Gastroesophageal sphincter (tissue), 4 donors: ENCODE measurements at regions not wholly inside any gene's neighbourhood (a gene's known extent, or its start where the extent isn't known, plus 50 kb on each side); places are given as distances from the start of the nearest gene placed in this dataset.
A peak's percentile ranks its signal among the peaks of the same experiment; 100 is the strongest.

Source experiments
- ATAC-seq: fragments of 150-250 bp; one replicate; pipeline ENCODE4 v1.9.1; 2016; ENCODE audit warnings: mild to moderate bottlenecking, moderate library complexity
- H3K27ac ChIP-seq, 4 donors: fragments of 200-600 bp; sonication (generic) in 3 of 4; 1 replicate in 3 of 4; 2 replicates in 1 of 4; pipeline ENCODE4 v1.5.1; 2016 to 2019
- H3K27me3 ChIP-seq: fragments of 200-600 bp; sonication (generic); one replicate; pipeline ENCODE4 v1.5.1; 2019
- H3K36me3 ChIP-seq, 2 donors: fragments of 200-600 bp; sonication (generic); one replicate each; pipeline ENCODE4 v1.5.1; 2019; ENCODE audit warnings: control low read depth in 1 of 2
- H3K4me1 ChIP-seq, 3 donors: fragments of 200-600 bp; sonication (generic); 1 replicate in 2 of 3; 2 replicates in 1 of 3; pipeline ENCODE4 v1.5.1; 2016 to 2019; ENCODE audit warnings: control low read depth in 2 of 3
- H3K4me3 ChIP-seq, 2 donors: fragments of 200-600 bp; sonication (generic); one replicate each; pipeline ENCODE4 v1.5.1; 2019; ENCODE audit warnings: mild to moderate bottlenecking in 1 of 2, moderate library complexity in 1 of 2
- H3K9me3 ChIP-seq, 3 donors: fragments of 200-600 bp; sonication (generic); one replicate each; pipeline ENCODE4 v1.5.1; 2017 to 2019; ENCODE audit warnings: control low read depth in 2 of 3
- EP300 ChIP-seq: sonication (generic); formaldehyde crosslinking; IDR thresholded peaks from one replicate; pipeline ENCODE4 v1.6.1; 2017; ENCODE audit warnings: antibody characterized with exemption, mild to moderate bottlenecking
- POLR2A ChIP-seq, 2 donors: fragments of 450-650 bp; IDR thresholded peaks; one replicate each; pipeline ENCODE4 v1.6.1; 2017; ENCODE audit warnings: antibody characterized with exemption in 2 of 2, mild to moderate bottlenecking in 2 of 2, moderate library complexity in 1 of 2
- POLR2AphosphoS5 ChIP-seq: sonication (generic); formaldehyde crosslinking; IDR thresholded peaks from one replicate; pipeline ENCODE4 v1.6.1; 2017; ENCODE audit warnings: antibody characterized with exemption
- WGBS, 2 donors: methylation state at CpG; one replicate each; pipeline ENCODE4 v1.1.5; 2018; ENCODE audit warnings: low coverage in 1 of 2; 5-methylcytosine and 5-hydroxymethylcytosine counted together
- TF ChIP-seq, protein P1 (sequence below), 4 experiments: fragments of 200-600 bp in 2 of 4; fragments of 450-650 bp in 2 of 4; sonication (generic) in 1 of 4; IDR thresholded peaks; one replicate each; pipeline ENCODE4 v1.5.1; 2017 to 2019; ENCODE audit warnings: antibody characterized with exemption in 4 of 4, mild to moderate bottlenecking in 2 of 4, moderate library complexity in 2 of 4

GRCh38 chr17:77455111-77455890, 314.5 kb downstream of the SEC14L1 start:
- peaks cover 3 to 100% (median 38%) of the 10 kb centered on the region in 3 donors for H3K4me1 ChIP-seq
- no peaks in the 10 kb centered on the region for H3K9me3 ChIP-seq
- no peak overlapping the region for H3K4me3 ChIP-seq
- no peaks in the 10 kb centered on the region for H3K36me3 ChIP-seq
- peak overlapping the region in 3 of 4 donors; percentile 92 to 94 (median 93) for H3K27ac ChIP-seq
- no peak for ATAC-seq
- WGBS, 2 donors: 76% methylated on average over 10 of the region's 25 CpGs; no CpG with 5 or more reads in 1 of the 2 donors
- no peak for TF ChIP-seq POLR2A (IDR thresholded peaks at IDR 0.05)
- TF ChIP-seq EP300: no peak
- TF ChIP-seq, protein P1, sequence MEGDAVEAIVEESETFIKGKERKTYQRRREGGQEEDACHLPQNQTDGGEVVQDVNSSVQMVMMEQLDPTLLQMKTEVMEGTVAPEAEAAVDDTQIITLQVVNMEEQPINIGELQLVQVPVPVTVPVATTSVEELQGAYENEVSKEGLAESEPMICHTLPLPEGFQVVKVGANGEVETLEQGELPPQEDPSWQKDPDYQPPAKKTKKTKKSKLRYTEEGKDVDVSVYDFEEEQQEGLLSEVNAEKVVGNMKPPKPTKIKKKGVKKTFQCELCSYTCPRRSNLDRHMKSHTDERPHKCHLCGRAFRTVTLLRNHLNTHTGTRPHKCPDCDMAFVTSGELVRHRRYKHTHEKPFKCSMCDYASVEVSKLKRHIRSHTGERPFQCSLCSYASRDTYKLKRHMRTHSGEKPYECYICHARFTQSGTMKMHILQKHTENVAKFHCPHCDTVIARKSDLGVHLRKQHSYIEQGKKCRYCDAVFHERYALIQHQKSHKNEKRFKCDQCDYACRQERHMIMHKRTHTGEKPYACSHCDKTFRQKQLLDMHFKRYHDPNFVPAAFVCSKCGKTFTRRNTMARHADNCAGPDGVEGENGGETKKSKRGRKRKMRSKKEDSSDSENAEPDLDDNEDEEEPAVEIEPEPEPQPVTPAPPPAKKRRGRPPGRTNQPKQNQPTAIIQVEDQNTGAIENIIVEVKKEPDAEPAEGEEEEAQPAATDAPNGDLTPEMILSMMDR (IDR thresholded peaks at IDR 0.05): no peak
- no peak for TF ChIP-seq POLR2AphosphoS5
- H3K27me3 ChIP-seq: no peaks in the 10 kb centered on the region

GRCh38 chr17:77455891-77456260, 315.1 kb downstream of the SEC14L1 start:
- no peaks in the 10 kb centered on the region for H3K9me3 ChIP-seq

GRCh38 chr17:77456271-77456950, 315.6 kb downstream of the SEC14L1 start:
- ATAC-seq: no peak
- TF ChIP-seq EP300 (no peak), POLR2AphosphoS5 (no peak), POLR2A (IDR thresholded peaks at IDR 0.05) (no peak)
- TF ChIP-seq, protein P1 (IDR thresholded peaks at IDR 0.05): no peak
- H3K4me3 ChIP-seq: no peak overlapping the region
- H3K27ac ChIP-seq: peak overlapping the region in 3 of 4 donors; percentile 12 to 92 (median 14)
- no peaks in the 10 kb centered on the region for H3K9me3 ChIP-seq
- peaks cover 0 to 100% (median 29%) of the 10 kb centered on the region in 3 donors for H3K4me1 ChIP-seq
- H3K36me3 ChIP-seq: no peaks in the 10 kb centered on the region
- no peaks in the 10 kb centered on the region for H3K27me3 ChIP-seq
- WGBS, 2 donors: 85 to 94% methylated on average over 2 to 7 of the region's 18 CpGs

More at GRCh38 chr17:77455891-77456260, 315.1 kb downstream of the SEC14L1 start:
- TF ChIP-seq POLR2AphosphoS5 (no peak), EP300 (no peak), POLR2A (IDR thresholded peaks at IDR 0.05) (no peak)
- TF ChIP-seq, protein P1 (IDR thresholded peaks at IDR 0.05): no peak
- WGBS, 2 donors: 81% methylated on average over 5 of the region's 16 CpGs; no CpG with 5 or more reads in 1 of the 2 donors
- Histone ChIP-seq H3K27ac (peak overlapping the region in 3 of 4 donors; percentile 12 to 92 (median 14)), H3K4me1 (peaks cover 0 to 100% (median 32%) of the 10 kb centered on the region in 3 donors), H3K36me3 (no peaks in the 10 kb centered on the region), H3K27me3 (no peaks in the 10 kb centered on the region), H3K4me3 (no peak overlapping the region)
- no peak for ATAC-seq

DNA sequence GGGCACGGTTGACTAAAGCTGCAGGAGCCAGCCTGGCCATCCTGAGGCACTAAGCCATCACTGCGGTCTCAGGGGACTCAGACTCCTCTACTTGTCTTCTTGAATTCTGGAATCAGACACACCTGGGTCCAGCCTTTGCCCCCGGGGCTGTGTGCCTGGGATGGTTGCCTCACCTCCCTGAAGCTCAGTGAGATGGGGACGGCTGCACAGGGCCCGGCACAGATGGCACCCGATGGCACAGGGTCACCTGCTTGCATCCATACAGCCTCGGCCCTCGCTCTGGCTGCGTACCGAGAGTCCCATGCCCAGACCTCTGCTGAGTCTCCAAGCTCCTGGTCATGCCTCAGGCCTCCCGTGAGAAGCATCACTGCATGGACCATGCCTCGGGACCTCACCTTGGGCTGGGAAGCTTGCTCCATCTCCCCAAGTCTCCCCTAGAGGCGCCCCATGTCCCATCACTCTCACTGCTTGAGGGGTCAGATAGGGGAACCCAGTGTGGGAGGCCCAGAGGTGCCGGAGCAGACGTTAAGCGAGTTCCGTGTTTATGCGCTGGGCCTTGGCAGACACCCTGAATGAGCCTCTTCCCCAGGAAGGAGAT, 316.3 kb downstream of the SEC14L1 start:
- Histone ChIP-seq H3K36me3 (no peaks in the 10 kb centered on the region), H3K27ac (peak overlapping the region in 2 of 4 donors; percentile 12 to 92), H3K27me3 (no peaks in the 10 kb centered on the region), H3K9me3 (no peaks in the 10 kb centered on the region), H3K4me1 (peaks cover 0 to 100% (median 29%) of the 10 kb centered on the region in 3 donors), H3K4me3 (no peak overlapping the region)
- ATAC-seq: no peak
- TF ChIP-seq, protein P1 (IDR thresholded peaks at IDR 0.05): no peak
- TF ChIP-seq EP300 (no peak), POLR2A (IDR thresholded peaks at IDR 0.05) (no peak), POLR2AphosphoS5 (no peak)
- 73% methylated on average over 3 of the region's 18 CpGs; no CpG with 5 or more reads in 1 of the 2 donors for WGBS, 2 donors
